HepG2 (cell line): ENCODE measurements at regions not wholly inside any gene's neighbourhood (a gene's known extent, or its start where the extent isn't known, plus 50 kb on each side); places are given as distances from the start of the nearest gene placed in this dataset.

Source experiments
- AHDC1 ChIP-seq: sonication (generic); formaldehyde crosslinking; IDR thresholded peaks from 2 replicates; pipeline ENCODE4 v1.5.1; 2020; ENCODE audit warnings: mild to moderate bottlenecking, missing genetic modification reagents, borderline replicate concordance
- CERS6 ChIP-seq: sonication (generic); formaldehyde crosslinking; IDR thresholded peaks from 2 replicates; pipeline ENCODE4 v1.5.0; 2020; ENCODE audit warnings: missing genetic modification reagents
- IRF2 ChIP-seq: IDR thresholded peaks from 2 replicates; pipeline ENCODE4 v1.6.1; 2018; ENCODE audit warnings: missing genetic modification reagents, missing compliant biosample characterization
- JDP2 ChIP-seq: sonication (generic); formaldehyde crosslinking; IDR thresholded peaks from 2 replicates; pipeline ENCODE4 v1.8.1; 2022; ENCODE audit warnings: missing genetic modification reagents, borderline replicate concordance
- ZC3H13 ChIP-seq: sonication (generic); formaldehyde crosslinking; IDR thresholded peaks from 2 replicates; pipeline ENCODE4 v1.8.1; 2023; ENCODE audit warnings: mild to moderate bottlenecking, missing genetic modification reagents, moderate library complexity
- TF ChIP-seq, protein P1 (sequence below): sonication (generic); formaldehyde crosslinking; IDR thresholded peaks from 2 replicates; pipeline ENCODE4 v1.5.0; 2020; ENCODE audit warnings: mild to moderate bottlenecking, missing genetic modification reagents, moderate library complexity

- TF ChIP-seq CERS6, result no peak
- no peak for TF ChIP-seq JDP2 (CRISPR knock-in tag)
- TF ChIP-seq AHDC1 (CRISPR knock-in tag), result no peak
- TF ChIP-seq, protein P1, sequence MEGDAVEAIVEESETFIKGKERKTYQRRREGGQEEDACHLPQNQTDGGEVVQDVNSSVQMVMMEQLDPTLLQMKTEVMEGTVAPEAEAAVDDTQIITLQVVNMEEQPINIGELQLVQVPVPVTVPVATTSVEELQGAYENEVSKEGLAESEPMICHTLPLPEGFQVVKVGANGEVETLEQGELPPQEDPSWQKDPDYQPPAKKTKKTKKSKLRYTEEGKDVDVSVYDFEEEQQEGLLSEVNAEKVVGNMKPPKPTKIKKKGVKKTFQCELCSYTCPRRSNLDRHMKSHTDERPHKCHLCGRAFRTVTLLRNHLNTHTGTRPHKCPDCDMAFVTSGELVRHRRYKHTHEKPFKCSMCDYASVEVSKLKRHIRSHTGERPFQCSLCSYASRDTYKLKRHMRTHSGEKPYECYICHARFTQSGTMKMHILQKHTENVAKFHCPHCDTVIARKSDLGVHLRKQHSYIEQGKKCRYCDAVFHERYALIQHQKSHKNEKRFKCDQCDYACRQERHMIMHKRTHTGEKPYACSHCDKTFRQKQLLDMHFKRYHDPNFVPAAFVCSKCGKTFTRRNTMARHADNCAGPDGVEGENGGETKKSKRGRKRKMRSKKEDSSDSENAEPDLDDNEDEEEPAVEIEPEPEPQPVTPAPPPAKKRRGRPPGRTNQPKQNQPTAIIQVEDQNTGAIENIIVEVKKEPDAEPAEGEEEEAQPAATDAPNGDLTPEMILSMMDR, result peak; percentile 75
- TF ChIP-seq IRF2 (CRISPR knock-in tag), result peak; percentile 49; the same call in 1 of the 2 replicates
- no peak for TF ChIP-seq ZC3H13 (CRISPR knock-in tag)
These were observed 148.0 kb downstream of the SLC38A4 start (continued) for GRCh38 chr12:46677749-46678148.
